ENCODE measurements at regions not wholly inside any gene's neighbourhood (a gene's known extent, or its start where the extent isn't known, plus 50 kb on each side); places are given as distances from the start of the nearest gene placed in this dataset.
"Not testable (repeated sequence)": the region's sequence is repeated elsewhere in the genome, so short reads cannot be mapped to it uniquely, and the experiment has no call there.

DNA sequence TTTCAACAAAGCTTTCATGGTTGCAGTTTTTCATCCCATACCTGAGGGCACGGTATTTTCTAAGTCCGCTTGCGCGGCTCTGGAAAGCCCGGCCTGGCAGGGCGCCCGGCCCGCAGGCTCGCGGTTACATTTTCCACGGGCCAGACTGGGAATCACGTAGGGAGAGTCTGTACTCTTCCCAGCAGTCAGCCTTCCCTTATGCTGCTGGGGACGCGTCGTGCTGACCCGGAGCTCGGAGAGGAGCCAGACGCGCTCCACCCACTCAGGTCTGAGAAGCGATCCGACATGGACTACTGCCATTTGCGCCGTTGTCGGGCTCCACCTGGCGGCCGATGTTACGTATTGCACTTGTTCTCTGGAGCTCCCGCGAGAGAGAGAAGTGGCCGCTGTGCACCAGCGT is 435.9 kb downstream of the SPATA31A1 start:
- ATAC-seq: peak; percentile 100

DNA sequence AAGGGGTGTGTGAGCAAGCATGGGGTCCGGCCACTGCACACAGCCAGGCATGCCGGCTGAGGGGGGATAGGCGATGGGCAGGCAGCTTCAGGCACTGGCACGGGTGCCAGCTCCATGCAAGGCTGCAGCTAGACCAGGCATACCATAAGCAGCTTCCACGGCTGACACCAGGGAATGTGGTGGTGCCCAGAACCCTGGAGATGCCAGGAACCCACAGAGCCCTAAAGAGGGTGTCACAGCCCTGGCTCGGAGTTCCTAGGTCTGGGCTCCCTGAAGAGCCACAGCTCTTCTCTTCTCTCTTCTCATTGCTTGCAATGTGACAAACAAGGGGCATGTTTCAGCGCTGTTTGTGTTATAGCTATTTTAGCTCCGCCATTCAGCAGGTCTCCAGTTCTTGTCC is 442.5 kb downstream of the SPATA31A1 start:
- not testable (repeated sequence) for ATAC-seq

GRCh38 chr9:39799252-39799651 is 443.8 kb downstream of the SPATA31A1 start:
- not testable (repeated sequence) for ATAC-seq

GRCh38 chr9:39802561-39802960 is 447.1 kb downstream of the SPATA31A1 start:
- ATAC-seq: not testable (repeated sequence)

DNA sequence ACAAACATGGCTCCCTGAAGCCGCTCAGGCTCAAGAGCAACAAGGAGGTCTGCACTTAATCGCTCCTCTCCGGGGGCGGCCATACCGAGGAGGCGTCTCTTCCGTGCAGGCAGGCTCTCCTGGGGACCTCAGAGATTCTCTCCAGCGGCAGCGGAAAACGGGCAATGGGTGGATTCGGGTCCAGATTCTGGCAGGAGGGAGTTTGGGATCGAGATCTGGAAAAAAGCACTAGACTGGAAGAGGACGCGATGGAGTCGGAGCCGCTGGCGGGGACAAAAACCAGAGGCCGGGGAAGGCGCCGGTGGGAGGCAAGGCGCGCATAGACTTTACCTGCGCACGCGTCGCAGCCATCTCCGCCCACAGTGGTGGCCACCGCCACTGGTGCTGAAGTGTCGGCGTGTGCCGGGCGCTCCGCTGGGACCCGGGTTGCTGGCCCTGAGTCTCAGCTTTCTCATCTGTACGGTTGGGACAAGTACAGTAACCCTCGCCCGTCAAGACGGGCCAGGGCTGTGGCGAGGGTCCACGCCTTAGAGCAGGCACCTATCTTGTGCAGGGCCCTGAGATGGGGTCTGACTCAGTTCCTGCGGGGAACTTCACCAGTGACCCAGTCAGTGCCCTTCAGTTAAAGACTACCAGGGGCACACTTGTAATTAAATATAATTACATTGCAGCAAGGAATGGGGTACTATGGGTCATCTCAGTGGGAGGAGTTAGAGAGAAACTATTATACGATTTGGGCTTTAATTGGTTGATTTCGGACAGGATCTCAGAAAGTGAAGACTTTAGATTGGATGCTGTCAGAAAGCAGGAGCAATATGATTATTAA is 454.1 kb downstream of the SPATA31A1 start:
- peak; percentile 79 for ATAC-seq

DNA sequence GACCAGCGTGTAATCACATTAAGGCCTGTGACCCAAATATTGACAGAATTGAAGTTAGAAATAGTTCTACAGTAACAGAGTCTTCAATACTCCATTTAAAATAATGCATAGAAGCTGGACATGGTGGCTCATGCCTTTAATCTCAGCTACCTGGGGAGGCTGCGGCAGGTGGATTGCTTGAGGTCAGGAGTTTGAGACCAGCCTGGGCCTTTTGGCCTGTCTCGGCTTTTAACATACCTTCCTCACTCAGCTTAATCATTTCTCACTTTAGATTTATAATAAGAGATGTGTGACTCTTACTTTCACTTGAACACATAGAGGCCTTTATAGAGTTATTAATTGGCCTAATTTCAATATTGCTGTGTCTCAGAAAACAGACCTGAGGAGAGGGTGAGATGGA is 454.9 kb downstream of the SPATA31A1 start:
- ATAC-seq: not testable (repeated sequence)

GRCh38 chr9:39811615-39812014 is 456.1 kb downstream of the SPATA31A1 start:
- not testable (repeated sequence) for ATAC-seq

DNA sequence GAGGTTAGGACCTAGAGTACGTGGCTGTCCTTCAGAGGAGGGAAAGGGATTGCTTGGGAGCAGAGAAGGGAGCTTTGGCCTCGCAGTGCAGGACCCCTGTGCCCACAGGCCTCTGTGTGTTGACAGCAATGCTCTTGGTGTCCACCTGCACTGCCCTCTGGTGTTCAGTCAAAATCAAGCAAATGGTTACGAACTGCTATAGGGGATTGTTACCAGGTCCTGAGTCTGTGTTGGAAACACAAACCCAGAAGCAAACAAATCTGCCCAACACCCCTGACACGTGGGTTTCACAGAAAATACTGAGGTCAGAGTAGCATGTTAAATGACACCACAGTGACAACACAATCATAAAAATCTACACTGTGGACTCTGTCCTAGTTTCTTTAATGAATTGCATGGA is 473.0 kb downstream of the SPATA31A1 start:
- ATAC-seq: not testable (repeated sequence)

Measured in SK-N-SH treated with all-trans-retinoic acid at 6 μM for 48 hours (cell line).